Liver (tissue), 8 donors: ENCODE measurements at regions not wholly inside any gene's neighbourhood (a gene's known extent, or its start where the extent isn't known, plus 50 kb on each side); places are given as distances from the start of the nearest gene placed in this dataset.

Source experiments
- DNase-seq: peaks from one replicate; pipeline ENCODE4 v3.0.0-alpha.2; 2017; ENCODE audit warnings: low spot score
- H3K27ac ChIP-seq, 2 donors: one replicate each; pipeline ENCODE4 v1.7.0; 2013; ENCODE audit warnings: inconsistent platforms in 2 of 2, low read length in 2 of 2, control low read depth in 1 of 2, low read depth in 1 of 2, mild to moderate bottlenecking in 1 of 2
- H3K27me3 ChIP-seq, 4 donors: one replicate each; pipeline versions ENCODE4 v1.6.1 to v1.7.0; 2013; ENCODE audit warnings: low read length in 3 of 4, inconsistent platforms in 1 of 4, mild to moderate bottlenecking in 1 of 4, moderate library complexity in 1 of 4; ENCODE audit not compliant: control insufficient read depth in 4 of 4, insufficient read depth in 4 of 4
- H3K36me3 ChIP-seq, 4 donors: one replicate each; pipeline versions ENCODE4 v1.6.1 to v1.7.0; 2013; ENCODE audit warnings: low read length in 3 of 4, mild to moderate bottlenecking in 3 of 4, low read depth in 1 of 4, moderate library complexity in 1 of 4; ENCODE audit not compliant: control insufficient read depth in 4 of 4, insufficient read depth in 3 of 4
- H3K4me1 ChIP-seq, 4 donors: one replicate each; pipeline versions ENCODE4 v1.6.1 to v1.7.0; 2013; ENCODE audit warnings: low read length in 3 of 4, mild to moderate bottlenecking in 3 of 4, moderate library complexity in 1 of 4; ENCODE audit not compliant: control insufficient read depth in 4 of 4, insufficient read depth in 4 of 4
- H3K4me3 ChIP-seq, 3 donors: one replicate each; pipeline versions ENCODE4 v1.6.1 to v1.7.0; 2013; ENCODE audit warnings: low read length in 3 of 3, control low read depth in 1 of 3, low read depth in 1 of 3, mild to moderate bottlenecking in 1 of 3
- H3K9ac ChIP-seq, 2 donors: one replicate each; pipeline ENCODE4 v1.7.0; 2013; ENCODE audit warnings: low read length in 2 of 2, mild to moderate bottlenecking in 2 of 2, moderate library complexity in 2 of 2, control low read depth in 1 of 2, low read depth in 1 of 2
- H3K9me3 ChIP-seq, 4 donors: one replicate each; pipeline versions ENCODE4 v1.6.1 to v1.7.0; 2013; ENCODE audit warnings: low read length in 3 of 4; ENCODE audit not compliant: control insufficient read depth in 4 of 4
- ATF3 ChIP-seq: IDR thresholded peaks from 2 replicates; pipeline ENCODE4 v1.6.1; 2016; ENCODE audit warnings: antibody characterized with exemption
- CTCF ChIP-seq: fragments of 150-350 bp; IDR thresholded peaks from 2 replicates; pipeline ENCODE4 v1.5.1; 2017; ENCODE audit warnings: improper control_type of control experiment, low read depth, low read length; ENCODE audit not compliant: missing input control
- EGR1 ChIP-seq, 2 donors: IDR thresholded peaks; 2 replicates each; pipeline ENCODE4 v1.6.1; 2016 to 2018; ENCODE audit warnings: antibody characterized with exemption in 2 of 2, low read depth in 2 of 2
- FOXA2 ChIP-seq: IDR thresholded peaks from 2 replicates; pipeline ENCODE4 v1.6.1; 2016; ENCODE audit warnings: antibody characterized with exemption
- GABPA ChIP-seq, 2 donors: IDR thresholded peaks in 1 of 2; conservative IDR thresholded peaks in 1 of 2; 2 replicates each; pipeline ENCODE4 v1.6.1; 2016; ENCODE audit warnings: antibody characterized with exemption in 2 of 2, mild to moderate bottlenecking in 1 of 2, moderate library complexity in 1 of 2
- HNF4A ChIP-seq, 2 donors: conservative IDR thresholded peaks; 2 replicates each; pipeline ENCODE4 v1.6.1; 2016; ENCODE audit warnings: antibody characterized with exemption in 2 of 2, mild to moderate bottlenecking in 2 of 2
- HNF4G ChIP-seq: IDR thresholded peaks from 2 replicates; pipeline ENCODE4 v1.6.1; 2016; ENCODE audit warnings: antibody characterized with exemption
- JUND ChIP-seq, 2 donors: IDR thresholded peaks; 2 replicates each; pipeline ENCODE4 v1.6.1; 2016; ENCODE audit warnings: antibody characterized with exemption in 2 of 2
- MAX ChIP-seq: IDR thresholded peaks from 2 replicates; pipeline ENCODE4 v1.6.1; 2016; ENCODE audit warnings: antibody characterized with exemption
- NR2F2 ChIP-seq: IDR thresholded peaks from 2 replicates; pipeline ENCODE4 v1.6.1; 2016; ENCODE audit warnings: antibody characterized with exemption
- RAD21 ChIP-seq, 2 donors: IDR thresholded peaks; 2 replicates each; pipeline ENCODE4 v1.6.1; 2016; ENCODE audit warnings: antibody characterized with exemption in 2 of 2, mild to moderate bottlenecking in 2 of 2
- REST ChIP-seq: IDR thresholded peaks from 2 replicates; pipeline ENCODE4 v1.6.1; 2016; ENCODE audit warnings: antibody characterized with exemption, mild to moderate bottlenecking
- RXRA ChIP-seq, 2 donors: IDR thresholded peaks; 2 replicates each; pipeline ENCODE4 v1.6.1; 2017 to 2018; ENCODE audit warnings: antibody characterized with exemption in 2 of 2, mild to moderate bottlenecking in 1 of 2
- SP1 ChIP-seq: IDR thresholded peaks from 2 replicates; pipeline ENCODE4 v1.6.1; 2018; ENCODE audit warnings: antibody characterized with exemption, mild to moderate bottlenecking
- TAF1 ChIP-seq: conservative IDR thresholded peaks from 2 replicates; pipeline ENCODE4 v1.6.1; 2016; ENCODE audit warnings: antibody characterized with exemption, mild to moderate bottlenecking
- YY1 ChIP-seq: IDR thresholded peaks from 2 replicates; pipeline ENCODE4 v1.6.1; 2016; ENCODE audit warnings: antibody characterized with exemption, mild to moderate bottlenecking
- ZBTB33 ChIP-seq: IDR thresholded peaks from 2 replicates; pipeline ENCODE4 v1.6.1; 2016; ENCODE audit warnings: antibody characterized with exemption
- WGBS: extraction: QIAGEN DNeasy Blood & Tissue Kit; methylation state at CpG from one replicate; pipeline ENCODE4 v1.1.7; 2013; 5-methylcytosine and 5-hydroxymethylcytosine counted together
- donor health status: healthy.
- donor health status: healthy.
- donor health status: healthy.
- donor health status: healthy.
- donor health status: healthy.

GRCh38 chr1:194233069-194233468, 1046.7 kb upstream of the B3GALT2 start (continued):
- TF ChIP-seq HNF4A (conservative IDR thresholded peaks at IDR 0.05) (no peak), HNF4G (no peak), RAD21 (IDR thresholded peaks at IDR 0.05) (no peak)

GRCh38 chr1:194230351-194231144, 1044.1 kb upstream of the B3GALT2 start:
- no peak overlapping the region for H3K27ac ChIP-seq
- no peak for DNase-seq
- H3K4me3 ChIP-seq: no peak overlapping the region
- TF ChIP-seq REST: no peak
- TF ChIP-seq HNF4A (conservative IDR thresholded peaks at IDR 0.05): no peak
- TF ChIP-seq MAX: no peak
- no peak for TF ChIP-seq NR2F2
- no peak for TF ChIP-seq GABPA (IDR thresholded peaks at IDR 0.05 in 1 of 2, conservative IDR thresholded peaks at IDR 0.05 in 1 of 2)
- no peak for TF ChIP-seq JUND (IDR thresholded peaks at IDR 0.05)
- no peak for TF ChIP-seq SP1
- H3K4me1 ChIP-seq: no peaks in the 10 kb centered on the region
- WGBS: 84% methylated on average over 4 of the region's 4 CpGs
- H3K9ac ChIP-seq: no peak overlapping the region
- H3K9me3 ChIP-seq: no peaks in the 10 kb centered on the region
- H3K27me3 ChIP-seq: no peaks in the 10 kb centered on the region
- no peaks in the 10 kb centered on the region for H3K36me3 ChIP-seq

- 90% methylated on average over 1 of the region's 1 CpG for WGBS
- Histone ChIP-seq H3K9me3 (no peaks in the 10 kb centered on the region), H3K27ac (no peak overlapping the region), H3K4me1 (no peaks in the 10 kb centered on the region), H3K36me3 (no peaks in the 10 kb centered on the region), H3K27me3 (no peaks in the 10 kb centered on the region), H3K4me3 (no peak overlapping the region), H3K9ac (no peak overlapping the region)
- TF ChIP-seq REST (no peak), MAX (no peak), EGR1 (IDR thresholded peaks at IDR 0.05; ENCODE audit: low read depth in 2 of 2) (no peak), HNF4G (no peak), SP1 (no peak), YY1 (no peak), RXRA (IDR thresholded peaks at IDR 0.05) (no peak), FOXA2 (no peak), TAF1 (no peak), ZBTB33 (no peak), CTCF (no peak), JUND (IDR thresholded peaks at IDR 0.05) (no peak), ATF3 (no peak), RAD21 (IDR thresholded peaks at IDR 0.05) (no peak)
- no peak for DNase-seq
These were observed 1042.0 kb upstream of the B3GALT2 start for GRCh38 chr1:194228427-194228826.
